ENCODE measurements at regions not wholly inside any gene's neighbourhood (a gene's known extent, or its start where the extent isn't known, plus 50 kb on each side); places are given as distances from the start of the nearest gene placed in this dataset.
A peak's percentile ranks its signal among the peaks of the same experiment; 100 is the strongest.

GRCh38 chr17:62913991-62914570 lies 52.0 kb upstream of the TANC2 start:
- no peak for DNase-seq (ENCODE audit: low read depth in 3 of 3)

- DNase-seq (ENCODE audit: low read depth in 3 of 3) = no peak
These were observed 53.7 kb upstream of the TANC2 start for GRCh38 chr17:62912363-62912762.

- no peak for DNase-seq (ENCODE audit: low read depth in 3 of 3)
These were observed 54.9 kb upstream of the TANC2 start for GRCh38 chr17:62911114-62911513.

GRCh38 chr17:62910277-62910676 lies 55.8 kb upstream of the TANC2 start:
- no peak for DNase-seq (ENCODE audit: low read depth in 3 of 3)

- no peak for DNase-seq (ENCODE audit: low read depth in 3 of 3)
These were observed 58.1 kb upstream of the TANC2 start for GRCh38 chr17:62907961-62908360.

GRCh38 chr17:62906881-62907280 lies 59.2 kb upstream of the TANC2 start:
- no peak for DNase-seq (ENCODE audit: low read depth in 3 of 3)

GRCh38 chr17:62905233-62905632 lies 60.8 kb upstream of the TANC2 start:
- DNase-seq (ENCODE audit: low read depth in 3 of 3) = no peak

- no peak for DNase-seq (ENCODE audit: low read depth in 3 of 3)
These were observed 63.4 kb upstream of the TANC2 start for GRCh38 chr17:62902531-62903220.

GRCh38 chr17:62901544-62901943 lies 64.5 kb upstream of the TANC2 start:
- DNase-seq (ENCODE audit: low read depth in 3 of 3) = no peak

- no peak for DNase-seq (ENCODE audit: low read depth in 3 of 3)
These were observed 65.9 kb upstream of the TANC2 start for GRCh38 chr17:62900096-62900495.

- DNase-seq (ENCODE audit: low read depth in 3 of 3) = no peak
These were observed 66.7 kb upstream of the TANC2 start for GRCh38 chr17:62899361-62899760.

- DNase-seq (ENCODE audit: low read depth in 3 of 3) = no peak
These were observed 67.7 kb upstream of the TANC2 start for GRCh38 chr17:62898239-62898864.

- no peak for DNase-seq (ENCODE audit: low read depth in 3 of 3)
These were observed 68.3 kb upstream of the TANC2 start for GRCh38 chr17:62897706-62898105.

GRCh38 chr17:62895320-62896301 lies 70.4 kb upstream of the TANC2 start:
- no peak for DNase-seq (ENCODE audit: low read depth in 3 of 3)

GRCh38 chr17:62892870-62893338 lies 73.1 kb upstream of the TANC2 start:
- DNase-seq (ENCODE audit: low read depth in 3 of 3) = peak in 1 of 3 experiments; percentile 2

GRCh38 chr17:62892061-62892675 lies 73.9 kb upstream of the TANC2 start:
- DNase-seq (ENCODE audit: low read depth in 3 of 3) = no peak

GRCh38 chr17:62891659-62892058 lies 74.4 kb upstream of the TANC2 start:
- DNase-seq (ENCODE audit: low read depth in 3 of 3) = no peak

- DNase-seq (ENCODE audit: low read depth in 3 of 3) = no peak
These were observed 77.3 kb upstream of the TANC2 start for GRCh38 chr17:62888765-62889164.

GRCh38 chr17:62888148-62888547 lies 77.9 kb upstream of the TANC2 start:
- no peak for DNase-seq (ENCODE audit: low read depth in 3 of 3)

- DNase-seq (ENCODE audit: low read depth in 3 of 3) = no peak
These were observed 78.6 kb upstream of the TANC2 start for GRCh38 chr17:62887437-62887836.

GRCh38 chr17:62884781-62885180 lies 76.7 kb upstream of the MARCHF10 start:
- DNase-seq (ENCODE audit: low read depth in 3 of 3) = no peak

GRCh38 chr17:62882878-62883277 lies 74.8 kb upstream of the MARCHF10 start:
- no peak for DNase-seq (ENCODE audit: low read depth in 3 of 3)
